KBM-7 (cell line): ENCODE measurements at regions not wholly inside any gene's neighbourhood (a gene's known extent, or its start where the extent isn't known, plus 50 kb on each side); places are given as distances from the start of the nearest gene placed in this dataset.
"Not testable (repeated sequence)": the region's sequence is repeated elsewhere in the genome, so short reads cannot be mapped to it uniquely, and the experiment has no call there.

Experiments used
- DNase-seq: peaks from one replicate; pipeline ENCODE4 v3.0.0-alpha.2; 2015
- in situ Hi-C: fragments of 300-500 bp; cut with MboI; formaldehyde crosslinking; loops from 2 replicates; pipeline ENCODE4 v1.14.3; 2020; ENCODE audit warnings: low sequenced_read_pairs, low pct_unique_long_range_greater_than_20kb, mixed read lengths

- in situ Hi-C loops: no loop called here
- DNase-seq: no peak
Measured at GRCh38 chr7:146057958-146058357, 58.6 kb upstream of the CNTNAP2 start.

- DNase-seq: no peak
- in situ Hi-C loops: no loop called here
Measured at GRCh38 chr7:146054909-146055308, 61.7 kb upstream of the CNTNAP2 start.

DNA sequence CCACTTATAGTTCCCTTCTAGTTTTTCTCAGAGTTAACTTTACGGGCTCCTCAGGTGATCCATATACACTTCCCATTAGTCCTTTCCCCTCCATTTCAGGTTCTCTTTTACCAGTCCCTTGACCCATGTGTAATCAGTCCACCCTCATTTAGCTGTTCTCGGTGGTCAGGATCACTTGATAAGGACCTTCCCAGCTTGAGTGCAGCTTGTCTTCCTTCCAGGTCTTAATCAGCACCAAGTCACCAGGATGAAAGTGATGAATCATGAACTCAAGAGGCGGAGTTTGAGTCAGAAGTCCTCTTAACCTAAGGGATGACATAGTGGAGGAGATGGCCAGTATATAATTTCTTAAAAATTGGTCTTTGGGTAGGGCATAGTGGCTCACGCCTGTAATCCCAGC, 63.1 kb upstream of the CNTNAP2 start:
- in situ Hi-C loops: no loop called here

DNA sequence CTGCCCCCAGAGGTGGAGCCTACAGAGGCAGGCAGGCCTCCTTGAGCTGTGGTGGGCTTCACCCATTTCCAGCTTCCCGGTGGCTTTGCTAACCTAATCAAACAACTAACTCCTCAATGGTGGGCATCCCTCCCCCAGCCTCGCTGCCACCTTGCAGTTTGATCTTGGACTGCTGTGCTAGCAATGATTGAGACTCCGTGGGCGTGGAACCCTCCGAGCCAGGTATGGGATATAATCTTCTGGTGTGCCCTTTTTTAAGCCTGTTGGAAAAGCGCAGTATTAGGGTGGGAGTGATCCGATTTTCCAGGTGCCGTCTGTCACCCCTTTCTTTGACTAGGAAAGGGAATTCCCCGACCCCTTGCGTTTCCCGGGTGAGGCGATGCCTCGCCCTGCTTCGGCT, 73.3 kb upstream of the CNTNAP2 start:
- in situ Hi-C loops, DNase-seq: not testable (repeated sequence)

More for the DNA sequence above, 63.1 kb upstream of the CNTNAP2 start:
- no peak for DNase-seq

DNA sequence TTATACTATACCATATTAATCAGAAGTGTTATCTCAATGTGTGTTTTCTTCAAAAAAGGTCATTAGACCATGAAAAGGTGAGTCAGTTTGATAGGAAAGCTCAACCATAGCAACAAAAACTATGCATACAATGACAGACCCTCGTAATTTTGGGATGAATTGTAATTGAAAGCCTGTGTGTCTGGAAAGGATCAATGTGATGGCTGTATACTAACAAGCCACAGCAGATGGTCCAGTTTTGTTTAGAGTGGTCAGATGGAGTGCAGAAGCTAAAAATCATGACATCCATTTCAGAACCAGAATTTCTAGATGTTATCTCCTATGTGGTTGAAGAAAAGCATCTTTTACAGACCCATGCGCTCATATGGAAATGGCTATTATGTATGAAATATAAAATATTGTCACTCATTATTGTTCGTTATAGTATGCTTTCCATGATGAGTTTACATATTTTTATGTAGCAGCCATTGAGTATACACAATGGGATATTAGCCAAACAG, 88.3 kb upstream of the CNTNAP2 start:
- DNase-seq: no peak
- in situ Hi-C loops: no loop called here

- in situ Hi-C loops: no loop called here
- no peak for DNase-seq
Measured at GRCh38 chr7:146027243-146027642, 89.4 kb upstream of the CNTNAP2 start.

DNA sequence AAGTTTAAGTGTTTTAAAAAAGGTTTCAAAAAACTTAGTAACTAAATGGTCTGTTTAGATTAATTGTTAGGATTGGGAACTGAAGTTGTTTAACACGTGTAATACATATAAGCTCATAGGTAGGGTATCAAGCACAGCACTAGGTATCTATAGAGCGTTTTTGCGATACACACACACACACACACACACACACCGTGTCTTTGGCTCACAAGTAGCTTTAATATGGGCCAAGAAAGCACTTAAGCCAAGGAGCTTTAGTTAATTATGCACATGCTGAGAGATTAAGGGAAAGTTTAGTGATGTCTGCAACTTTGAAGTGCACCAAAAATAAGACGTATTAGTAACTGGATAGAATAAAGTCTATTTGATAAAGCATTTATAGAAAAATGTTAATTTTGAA, 93.8 kb upstream of the CNTNAP2 start:
- DNase-seq: no peak
- in situ Hi-C loops: no loop called here

DNA sequence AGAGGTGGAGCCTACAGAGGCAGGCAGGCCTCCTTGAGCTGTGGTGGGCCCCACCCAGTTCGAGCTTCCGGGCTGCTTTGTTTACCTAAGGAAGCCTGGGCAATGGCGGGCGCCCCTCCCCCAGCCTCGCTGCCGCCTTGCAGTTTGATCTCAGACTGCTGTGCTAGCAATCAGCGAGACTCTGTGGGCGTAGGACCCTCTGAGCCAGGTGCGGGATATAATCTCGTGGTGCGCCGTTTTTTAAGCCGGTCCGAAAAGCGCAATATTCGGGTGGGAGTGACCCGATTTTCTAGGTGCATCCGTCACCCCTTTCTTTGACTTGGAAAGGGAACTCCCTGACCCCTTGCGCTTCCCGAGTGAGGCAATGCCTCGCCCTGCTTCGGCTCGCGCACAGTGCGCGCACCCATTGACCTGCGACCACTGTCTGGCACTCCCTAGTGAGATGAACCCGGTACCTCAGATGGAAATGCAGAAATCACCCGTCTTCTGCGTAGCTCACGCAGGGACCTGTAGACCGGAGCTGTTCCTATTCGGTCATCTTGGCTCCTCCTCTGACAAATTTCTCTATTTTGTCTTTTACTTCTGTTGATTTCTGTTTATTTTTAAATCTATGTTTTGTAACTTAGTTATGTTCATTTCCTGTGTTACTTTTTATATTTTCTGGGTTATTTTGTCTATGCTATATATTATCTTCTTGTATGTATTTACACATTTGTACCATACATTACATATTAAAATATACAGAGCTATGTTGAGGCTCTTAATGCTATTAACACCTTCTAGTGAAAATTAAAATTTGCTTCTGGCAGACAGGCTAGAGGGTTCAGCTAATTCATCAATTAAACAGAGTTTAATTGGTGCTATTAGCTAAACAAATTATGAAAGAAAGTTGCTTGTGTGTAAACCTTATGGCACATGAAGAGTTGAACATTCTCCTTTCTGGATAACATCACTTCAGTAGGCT, 97.3 kb upstream of the CNTNAP2 start:
- DNase-seq, in situ Hi-C loops: not testable (repeated sequence)

- in situ Hi-C loops, DNase-seq: not testable (repeated sequence)
Measured at GRCh38 chr7:146017366-146017765, 99.2 kb upstream of the CNTNAP2 start.

GRCh38 chr7:146014154-146014553, 102.4 kb upstream of the CNTNAP2 start:
- in situ Hi-C loops: not testable (repeated sequence)

GRCh38 chr7:146008293-146008692, 108.3 kb upstream of the CNTNAP2 start:
- in situ Hi-C loops: no loop called here
- no peak for DNase-seq

More at GRCh38 chr7:146014154-146014553, 102.4 kb upstream of the CNTNAP2 start:
- not testable (repeated sequence) for DNase-seq

GRCh38 chr7:146004805-146005204, 111.8 kb upstream of the CNTNAP2 start:
- in situ Hi-C loops: no loop called here

DNA sequence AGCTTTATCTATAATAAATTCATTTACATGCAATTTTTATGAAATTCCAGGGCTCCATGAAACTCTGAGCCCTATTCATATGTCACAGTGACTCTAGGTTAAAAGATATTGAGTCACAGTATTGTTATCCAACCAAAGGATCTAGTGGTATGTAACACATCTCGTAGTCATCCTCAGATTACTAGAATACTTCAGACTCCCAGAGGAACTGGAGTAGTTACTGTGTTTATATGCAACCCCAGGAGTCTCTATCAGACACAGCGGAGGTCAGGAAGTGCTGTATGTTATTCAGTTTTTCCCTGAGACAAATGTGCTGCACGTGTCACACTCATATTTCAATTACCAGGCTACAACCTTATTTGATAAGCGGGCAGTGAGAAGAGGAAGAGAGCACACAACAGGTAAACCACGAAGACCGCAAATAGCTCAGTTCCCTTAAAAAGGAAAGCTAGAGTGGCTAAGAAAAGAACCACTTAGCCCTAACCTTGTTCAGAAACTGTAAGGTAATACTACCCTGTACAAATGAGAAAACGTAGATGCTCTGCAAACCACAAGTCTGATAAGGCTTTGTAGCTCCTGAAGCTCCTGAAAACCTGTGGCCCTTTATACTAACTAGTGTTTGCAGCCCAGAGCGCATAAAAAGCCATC, 114.0 kb upstream of the CNTNAP2 start:
- in situ Hi-C loops: no loop called here
- DNase-seq: peak; percentile 54

More at GRCh38 chr7:146004805-146005204, 111.8 kb upstream of the CNTNAP2 start:
- no peak for DNase-seq

DNA sequence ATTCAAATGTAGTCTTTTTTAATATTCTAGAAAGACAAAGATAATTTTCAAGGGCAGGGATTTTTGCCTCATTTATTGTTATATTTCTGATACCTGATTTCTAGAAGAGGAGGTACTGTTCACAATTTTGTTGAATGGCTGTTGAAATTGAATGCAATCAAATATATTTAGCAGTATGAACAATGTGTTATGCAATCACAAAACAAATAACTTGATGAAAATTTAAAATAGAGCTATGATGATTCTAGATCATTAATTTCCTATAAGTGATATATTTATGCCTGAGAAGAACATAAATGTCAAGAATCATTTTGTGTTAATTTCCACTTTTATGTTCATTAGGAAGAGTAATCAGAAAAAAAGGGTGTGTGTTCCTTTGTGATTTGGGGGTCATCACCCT, 114.6 kb upstream of the CNTNAP2 start:
- in situ Hi-C loops: no loop called here
- DNase-seq: no peak

- in situ Hi-C loops: no loop called here
- DNase-seq: no peak
Measured at GRCh38 chr7:146000882-146001281, 115.7 kb upstream of the CNTNAP2 start.

- in situ Hi-C loops: no loop called here
- no peak for DNase-seq
Measured at GRCh38 chr7:145989469-145989868, 127.1 kb upstream of the CNTNAP2 start.

DNA sequence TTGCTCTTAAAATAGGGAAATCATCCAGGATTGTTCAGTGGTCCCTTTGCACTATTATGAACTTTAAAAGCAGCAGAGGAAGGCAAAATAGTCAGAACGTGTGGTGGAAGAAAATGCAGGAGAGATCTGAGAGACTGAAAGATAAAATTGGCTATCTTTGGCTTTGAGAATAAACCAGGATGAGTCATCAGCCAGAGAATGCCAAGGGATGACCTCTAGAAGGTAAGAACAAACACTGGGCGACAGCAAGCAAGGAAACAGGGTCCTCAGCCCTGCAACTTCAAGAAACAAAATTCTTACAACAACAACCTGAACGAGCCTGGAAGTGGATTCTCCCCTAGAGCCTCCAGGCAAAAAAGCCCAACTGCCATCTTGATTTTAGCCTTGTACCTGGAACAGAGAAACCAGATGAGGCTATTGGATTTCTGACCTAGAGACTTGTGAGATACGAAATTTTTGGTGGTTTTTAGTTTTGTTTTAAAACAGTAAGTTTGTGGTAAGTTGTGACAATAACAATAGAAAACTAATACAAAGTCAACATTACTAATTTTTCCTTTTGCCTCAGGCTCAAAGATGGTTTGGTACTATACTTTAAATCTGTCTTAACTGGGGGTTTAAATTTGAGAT, 130.2 kb upstream of the CNTNAP2 start:
- in situ Hi-C loops: no loop called here
- no peak for DNase-seq

DNA sequence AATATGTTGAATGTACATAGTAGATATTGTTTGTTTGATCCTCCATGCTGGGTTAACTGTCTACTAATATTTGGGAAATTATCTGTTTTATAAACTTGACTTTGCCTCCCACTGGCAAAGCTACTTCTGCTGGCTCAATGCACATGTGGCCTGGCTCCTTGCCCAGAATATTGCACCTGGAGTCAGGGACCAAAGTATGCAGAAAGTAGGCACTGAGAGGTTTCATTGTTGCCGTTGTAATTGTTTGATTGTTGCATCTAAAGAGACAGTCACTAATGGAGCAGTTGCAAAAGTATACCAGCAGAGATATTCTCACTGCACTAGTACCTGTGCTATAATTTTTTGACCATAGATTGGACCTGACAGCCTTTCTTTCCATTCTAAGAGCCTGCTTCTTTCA, 137.8 kb upstream of the CNTNAP2 start:
- no peak for DNase-seq
- in situ Hi-C loops: no loop called here

- no peak for DNase-seq
- in situ Hi-C loops: no loop called here
Measured at GRCh38 chr7:145959981-145960380, 156.6 kb upstream of the CNTNAP2 start.
